ENCODE measurements at regions not wholly inside any gene's neighbourhood (a gene's known extent, or its start where the extent isn't known, plus 50 kb on each side); places are given as distances from the start of the nearest gene placed in this dataset.

- TF ChIP-seq CTCF (IDR thresholded peaks at IDR 0.05), result no peak
- TF ChIP-seq POLR2A (IDR thresholded peaks at IDR 0.05), result no peak
- TF ChIP-seq EP300 (IDR thresholded peaks at IDR 0.05), result no peak
Observed at GRCh38 chr15:37740623-37741141, 193.8 kb upstream of the TMCO5A start.
